Stomach (tissue), 8 donors: ENCODE measurements at regions not wholly inside any gene's neighbourhood (a gene's known extent, or its start where the extent isn't known, plus 50 kb on each side); places are given as distances from the start of the nearest gene placed in this dataset.

Source experiments
- DNase-seq, 2 donors: peaks; one replicate each; pipeline versions ENCODE4 v3.0.0 to v3.0.0-alpha.2; 2013 to 2019
- H3K27ac ChIP-seq, 5 donors: fragments of 200-600 bp in 4 of 5; sonication (generic) in 4 of 5; one replicate each; pipeline ENCODE4 v1.5.1; 2013 to 2019; ENCODE audit warnings: mild to moderate bottlenecking in 1 of 5, moderate library complexity in 1 of 5
- H3K27me3 ChIP-seq, 3 donors: fragments of 200-600 bp; sonication (generic); one replicate each; pipeline ENCODE4 v1.5.1; 2017 to 2019; ENCODE audit warnings: mixed run types in 1 of 3
- H3K36me3 ChIP-seq, 4 donors: fragments of 200-600 bp; sonication (generic); 1 replicate in 3 of 4; 2 replicates in 1 of 4; pipeline ENCODE4 v1.5.1; 2016 to 2019
- H3K4me1 ChIP-seq, 4 donors: fragments of 200-600 bp; sonication (generic); one replicate each; pipeline ENCODE4 v1.5.1; 2016 to 2019
- H3K4me3 ChIP-seq, 4 donors: fragments of 200-600 bp; sonication (generic) in 3 of 4; one replicate each; pipeline ENCODE4 v1.5.1; 2016 to 2019; ENCODE audit warnings: mild to moderate bottlenecking in 1 of 4
- H3K9me3 ChIP-seq, 4 donors: fragments of 200-600 bp; sonication (generic); one replicate each; pipeline ENCODE4 v1.5.1; 2016 to 2019
- EP300 ChIP-seq: sonication (generic); formaldehyde crosslinking; IDR thresholded peaks from one replicate; pipeline ENCODE4 v1.6.1; 2017; ENCODE audit warnings: antibody characterized with exemption
- POLR2A ChIP-seq, 4 donors: fragments of 450-650 bp; IDR thresholded peaks; one replicate each; pipeline ENCODE4 v1.6.1; 2016; ENCODE audit warnings: antibody characterized with exemption in 4 of 4, control low read depth in 2 of 4, mild to moderate bottlenecking in 1 of 4, moderate library complexity in 1 of 4
- POLR2AphosphoS5 ChIP-seq, 3 donors: sonication (generic); formaldehyde crosslinking; IDR thresholded peaks; one replicate each; pipeline ENCODE4 v1.6.1; 2016; ENCODE audit warnings: antibody characterized with exemption in 3 of 3
- WGBS, 5 donors: extraction: QIAGEN DNeasy Blood & Tissue Kit in 3 of 5; methylation state at CpG; one replicate each; pipeline versions ENCODE4 v1.1.5 to v1.1.7; 2013 to 2018; 5-methylcytosine and 5-hydroxymethylcytosine counted together
- intact Hi-C: fragments of 100-400 bp; cut with DNase I; formaldehyde crosslinking; loops from one replicate; pipeline ENCODE4 v1.15.1; 2023; ENCODE audit warnings: low total_unique reads
- TF ChIP-seq, protein P1 (sequence below), 7 experiments: fragments of 450-650 bp in 4 of 7; fragments of 200-600 bp in 3 of 7; sonication (generic) in 3 of 7; IDR thresholded peaks; one replicate each; pipeline ENCODE4 v1.5.1; 2016 to 2019; ENCODE audit warnings: antibody characterized with exemption in 7 of 7, control low read depth in 2 of 7, mild to moderate bottlenecking in 1 of 7
- donor health status: healthy with polysubstance abuse.
- donor health status: Bipolar disorder and iron deficiency.
- donor health status: healthy.

DNA sequence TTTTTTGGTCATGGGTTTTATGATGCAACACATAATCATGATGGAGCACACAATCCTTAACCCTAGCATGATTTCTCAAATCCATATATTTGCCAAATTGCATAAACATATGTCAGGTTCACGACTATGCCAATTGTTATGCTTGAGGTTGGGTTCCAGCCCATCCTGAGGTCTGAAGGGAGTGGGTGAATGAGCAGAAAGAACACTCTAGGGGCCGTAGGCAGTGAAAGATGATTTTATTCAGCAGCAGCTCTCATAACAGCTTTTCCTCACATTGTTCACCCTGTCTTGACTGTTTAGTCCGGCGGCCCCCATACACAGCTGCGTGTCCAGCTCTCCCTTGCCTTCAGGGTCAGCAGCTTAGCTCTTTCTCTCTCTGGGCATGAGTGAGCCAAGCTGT, 627.7 kb downstream of the PLA2G4A start:
- TF ChIP-seq POLR2A (IDR thresholded peaks at IDR 0.05) (no peak), POLR2AphosphoS5 (IDR thresholded peaks at IDR 0.05) (no peak), EP300 (no peak)
- TF ChIP-seq, protein P1, sequence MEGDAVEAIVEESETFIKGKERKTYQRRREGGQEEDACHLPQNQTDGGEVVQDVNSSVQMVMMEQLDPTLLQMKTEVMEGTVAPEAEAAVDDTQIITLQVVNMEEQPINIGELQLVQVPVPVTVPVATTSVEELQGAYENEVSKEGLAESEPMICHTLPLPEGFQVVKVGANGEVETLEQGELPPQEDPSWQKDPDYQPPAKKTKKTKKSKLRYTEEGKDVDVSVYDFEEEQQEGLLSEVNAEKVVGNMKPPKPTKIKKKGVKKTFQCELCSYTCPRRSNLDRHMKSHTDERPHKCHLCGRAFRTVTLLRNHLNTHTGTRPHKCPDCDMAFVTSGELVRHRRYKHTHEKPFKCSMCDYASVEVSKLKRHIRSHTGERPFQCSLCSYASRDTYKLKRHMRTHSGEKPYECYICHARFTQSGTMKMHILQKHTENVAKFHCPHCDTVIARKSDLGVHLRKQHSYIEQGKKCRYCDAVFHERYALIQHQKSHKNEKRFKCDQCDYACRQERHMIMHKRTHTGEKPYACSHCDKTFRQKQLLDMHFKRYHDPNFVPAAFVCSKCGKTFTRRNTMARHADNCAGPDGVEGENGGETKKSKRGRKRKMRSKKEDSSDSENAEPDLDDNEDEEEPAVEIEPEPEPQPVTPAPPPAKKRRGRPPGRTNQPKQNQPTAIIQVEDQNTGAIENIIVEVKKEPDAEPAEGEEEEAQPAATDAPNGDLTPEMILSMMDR (IDR thresholded peaks at IDR 0.05): no peak
- no peak overlapping the region for H3K27ac ChIP-seq
- intact Hi-C loops: no loop called here
- no peaks in the 10 kb centered on the region for H3K9me3 ChIP-seq
- DNase-seq: no peak
- no peak overlapping the region for H3K4me3 ChIP-seq
- no peaks in the 10 kb centered on the region for H3K27me3 ChIP-seq
- 57 to 76% (median 74%) methylated on average over 5 of the region's 5 CpGs for WGBS, 5 donors
- H3K4me1 ChIP-seq: no peaks in the 10 kb centered on the region
- H3K36me3 ChIP-seq: no peaks in the 10 kb centered on the region

DNA sequence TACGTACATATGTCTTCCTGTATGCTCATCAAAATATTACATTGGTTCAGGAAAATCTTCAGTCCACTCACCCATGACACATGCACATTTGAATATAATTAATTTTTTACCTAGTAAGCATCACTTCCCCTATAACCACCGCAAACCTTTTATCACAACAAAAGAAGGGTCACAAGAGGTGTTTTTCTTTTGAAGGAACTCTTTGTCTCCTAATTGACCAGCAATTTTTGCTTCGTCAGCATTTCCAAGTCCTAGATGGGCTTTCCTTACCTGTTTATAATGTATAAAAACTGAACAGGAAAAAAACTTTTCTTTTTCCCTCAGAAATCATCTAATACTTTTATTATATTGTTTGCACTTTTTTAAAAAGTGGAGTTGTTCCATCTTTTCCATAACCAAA, 631.3 kb downstream of the PLA2G4A start:
- Histone ChIP-seq H3K36me3 (no peaks in the 10 kb centered on the region), H3K4me3 (no peak overlapping the region), H3K4me1 (no peaks in the 10 kb centered on the region), H3K9me3 (peaks cover 0 to 9% (median 7%) of the 10 kb centered on the region in 4 donors), H3K27me3 (no peaks in the 10 kb centered on the region), H3K27ac (no peak overlapping the region)
- 70 to 81% (median 77%) methylated on average over 3 of the region's 3 CpGs for WGBS, 5 donors
- intact Hi-C loops: no loop called here
- no peak for DNase-seq
- TF ChIP-seq POLR2AphosphoS5 (IDR thresholded peaks at IDR 0.05): no peak
- TF ChIP-seq, protein P1 (IDR thresholded peaks at IDR 0.05): no peak
- no peak for TF ChIP-seq EP300
- no peak for TF ChIP-seq POLR2A (IDR thresholded peaks at IDR 0.05)

GRCh38 chr1:187464320-187464719, 635.6 kb downstream of the PLA2G4A start:
- no peaks in the 10 kb centered on the region for H3K36me3 ChIP-seq
- TF ChIP-seq, protein P1 (IDR thresholded peaks at IDR 0.05): no peak
- TF ChIP-seq EP300: no peak
- TF ChIP-seq POLR2A (IDR thresholded peaks at IDR 0.05): no peak
- TF ChIP-seq POLR2AphosphoS5 (IDR thresholded peaks at IDR 0.05): no peak
- H3K4me1 ChIP-seq: no peaks in the 10 kb centered on the region
- intact Hi-C loops: no loop called here
- H3K27ac ChIP-seq: no peak overlapping the region
- H3K4me3 ChIP-seq: no peak overlapping the region
- peaks cover 0 to 19% (median 15%) of the 10 kb centered on the region in 4 donors for H3K9me3 ChIP-seq
- no peak for DNase-seq
- no peaks in the 10 kb centered on the region for H3K27me3 ChIP-seq
- 70 to 90% (median 76%) methylated on average over 1 of the region's 1 CpG for WGBS, 5 donors

GRCh38 chr1:187465441-187465840, 636.7 kb downstream of the PLA2G4A start:
- no peaks in the 10 kb centered on the region for H3K36me3 ChIP-seq
- no peaks in the 10 kb centered on the region for H3K4me1 ChIP-seq
- intact Hi-C loops: no loop called here
- no peaks in the 10 kb centered on the region for H3K27me3 ChIP-seq
- H3K27ac ChIP-seq: no peak overlapping the region
- no peak overlapping the region for H3K4me3 ChIP-seq
- TF ChIP-seq POLR2A (IDR thresholded peaks at IDR 0.05): no peak
- no peak for TF ChIP-seq EP300
- TF ChIP-seq, protein P1 (IDR thresholded peaks at IDR 0.05): no peak
- no peak for TF ChIP-seq POLR2AphosphoS5 (IDR thresholded peaks at IDR 0.05)
- no peak for DNase-seq
- 38 to 60% (median 45%) methylated on average over 2 of the region's 2 CpGs for WGBS, 5 donors
- peaks cover 0 to 19% (median 15%) of the 10 kb centered on the region in 4 donors for H3K9me3 ChIP-seq
